ENCODE measurements at regions not wholly inside any gene's neighbourhood (a gene's known extent, or its start where the extent isn't known, plus 50 kb on each side); places are given as distances from the start of the nearest gene placed in this dataset.
"Not testable (repeated sequence)": the region's sequence is repeated elsewhere in the genome, so short reads cannot be mapped to it uniquely, and the experiment has no call there.

DNA sequence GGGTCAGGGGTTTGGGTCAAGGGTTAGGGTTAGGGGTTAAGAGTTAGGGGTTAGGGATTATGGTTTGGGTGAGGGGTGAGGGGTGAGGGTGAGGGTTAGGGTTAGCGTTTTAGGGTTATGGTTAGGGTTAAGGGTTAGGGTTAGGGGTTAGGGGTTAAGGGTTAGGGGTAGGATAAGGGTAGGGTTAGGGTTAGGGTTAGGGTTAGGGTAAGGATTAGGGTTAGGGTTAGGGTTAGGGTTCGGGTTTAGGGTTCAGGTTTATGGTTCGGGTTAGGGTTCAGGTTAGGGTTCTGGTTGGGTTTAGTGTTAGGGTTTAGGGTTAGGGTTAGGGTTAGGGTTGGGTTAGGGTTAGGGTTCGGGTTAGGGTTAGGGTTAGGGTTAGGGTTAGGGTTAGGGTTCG lies 213.1 kb downstream of the LMLN start:
- not testable (repeated sequence) for TF ChIP-seq EP300 (conservative IDR thresholded peaks at IDR 0.05; ENCODE audit: poor library complexity, severe bottlenecking); POLR2AphosphoS5 (IDR thresholded peaks at IDR 0.05); MXI1 (conservative IDR thresholded peaks at IDR 0.05; ENCODE audit: poor library complexity, severe bottlenecking); SMC3 (conservative IDR thresholded peaks at IDR 0.05; ENCODE audit: poor library complexity)
- TF ChIP-seq, protein P1, sequence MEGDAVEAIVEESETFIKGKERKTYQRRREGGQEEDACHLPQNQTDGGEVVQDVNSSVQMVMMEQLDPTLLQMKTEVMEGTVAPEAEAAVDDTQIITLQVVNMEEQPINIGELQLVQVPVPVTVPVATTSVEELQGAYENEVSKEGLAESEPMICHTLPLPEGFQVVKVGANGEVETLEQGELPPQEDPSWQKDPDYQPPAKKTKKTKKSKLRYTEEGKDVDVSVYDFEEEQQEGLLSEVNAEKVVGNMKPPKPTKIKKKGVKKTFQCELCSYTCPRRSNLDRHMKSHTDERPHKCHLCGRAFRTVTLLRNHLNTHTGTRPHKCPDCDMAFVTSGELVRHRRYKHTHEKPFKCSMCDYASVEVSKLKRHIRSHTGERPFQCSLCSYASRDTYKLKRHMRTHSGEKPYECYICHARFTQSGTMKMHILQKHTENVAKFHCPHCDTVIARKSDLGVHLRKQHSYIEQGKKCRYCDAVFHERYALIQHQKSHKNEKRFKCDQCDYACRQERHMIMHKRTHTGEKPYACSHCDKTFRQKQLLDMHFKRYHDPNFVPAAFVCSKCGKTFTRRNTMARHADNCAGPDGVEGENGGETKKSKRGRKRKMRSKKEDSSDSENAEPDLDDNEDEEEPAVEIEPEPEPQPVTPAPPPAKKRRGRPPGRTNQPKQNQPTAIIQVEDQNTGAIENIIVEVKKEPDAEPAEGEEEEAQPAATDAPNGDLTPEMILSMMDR (IDR thresholded peaks at IDR 0.05; ENCODE audit: poor library complexity, severe bottlenecking), result not testable (repeated sequence)

All from neural cell (in vitro differentiated cells).